Activated T-cell treated with anti-CD3 and anti-CD28 coated beads, Interleukin-2, amount 50 U/mL, for 1 hour (primary cell): ENCODE measurements at regions not wholly inside any gene's neighbourhood (a gene's known extent, or its start where the extent isn't known, plus 50 kb on each side); places are given as distances from the start of the nearest gene placed in this dataset.

ENCODE experiments used
- DNase-seq: peaks from one replicate; pipeline ENCODE4 v3.0.0-alpha.2; 2020

DNA sequence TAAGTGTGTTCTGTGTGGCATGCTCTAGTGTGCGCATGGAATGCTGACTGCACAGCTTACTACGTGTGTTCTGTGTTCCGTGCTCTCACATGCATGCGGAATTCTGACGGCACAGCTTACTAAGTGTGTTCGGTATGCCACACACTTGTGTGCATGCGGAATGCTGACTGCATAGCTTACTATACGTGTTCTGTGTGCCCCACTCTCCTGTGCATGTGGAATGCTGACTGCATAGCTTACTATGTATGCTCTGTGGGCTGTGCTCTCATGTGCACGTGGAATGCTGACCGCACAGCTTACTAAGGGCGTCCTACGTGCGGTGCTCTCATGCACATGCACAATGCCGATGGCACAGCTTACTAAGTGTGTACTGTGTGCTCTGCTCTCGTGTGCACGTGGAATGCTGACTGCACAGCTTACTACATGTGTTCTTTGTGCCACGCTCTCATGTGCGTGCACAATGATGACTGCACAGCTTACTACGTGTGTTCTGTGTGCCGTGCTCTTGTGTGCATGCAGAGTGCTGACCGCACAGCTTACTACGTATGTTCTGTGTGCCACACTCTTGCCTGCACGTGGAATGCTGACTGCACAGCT lies 548.9 kb downstream of the IRX1 start:
- no peak for DNase-seq

DNA sequence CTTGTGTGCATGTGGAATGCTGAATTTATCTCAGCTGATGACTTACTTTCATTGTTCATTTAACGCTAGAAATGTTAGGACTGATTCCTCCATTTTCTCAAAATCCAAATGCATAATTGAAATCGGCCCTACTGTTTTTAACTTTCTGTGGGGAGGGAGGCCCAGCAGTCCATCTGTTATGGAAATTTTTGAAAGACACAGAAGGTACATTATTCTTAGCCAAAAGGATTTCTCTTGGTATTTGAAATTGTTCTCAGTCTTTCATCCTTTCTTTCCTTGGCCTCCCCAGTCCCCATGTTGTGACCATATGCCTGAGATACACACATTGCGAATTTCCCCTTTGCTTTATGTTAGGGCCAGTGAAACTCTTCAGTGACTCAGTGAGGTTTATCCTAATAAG lies 549.9 kb downstream of the IRX1 start:
- no peak for DNase-seq

DNA sequence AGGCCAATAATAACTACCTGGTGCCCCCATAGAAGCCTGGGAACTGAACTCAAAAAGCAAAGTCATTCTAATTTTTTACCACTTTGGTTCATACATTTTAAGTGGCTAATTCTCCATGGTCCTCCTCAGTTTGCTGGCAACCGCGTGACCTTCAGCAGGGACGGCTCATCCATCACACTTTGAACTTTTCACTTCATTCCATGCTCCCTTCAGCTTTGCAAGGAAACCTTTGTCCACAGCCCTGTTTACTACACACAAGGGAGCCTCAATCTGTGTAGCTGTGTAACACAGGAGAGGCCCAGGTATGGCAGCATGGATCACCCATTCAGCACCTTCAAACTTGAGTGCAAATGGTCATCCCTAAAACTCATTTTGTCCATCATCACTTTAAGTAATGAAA lies 552.4 kb downstream of the IRX1 start:
- DNase-seq: no peak

DNA sequence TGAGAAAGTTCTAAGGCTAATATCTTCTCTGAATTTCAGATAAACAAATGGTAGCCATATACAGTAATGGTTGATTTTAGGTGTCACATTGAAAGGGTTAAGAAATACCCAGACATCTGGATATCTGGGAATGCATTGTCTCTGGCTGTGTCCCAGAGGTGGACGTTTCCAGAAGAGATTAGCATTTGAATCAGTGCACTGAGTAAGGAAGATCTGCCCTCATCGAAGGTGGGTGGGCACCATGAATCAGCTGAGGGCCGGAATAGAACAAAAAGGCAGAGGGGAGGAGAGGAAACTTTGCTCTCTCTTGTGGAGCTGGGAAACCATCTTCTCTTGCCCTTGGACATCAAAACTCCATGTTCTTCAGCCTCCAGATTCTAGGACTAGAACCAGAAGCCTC lies 554.4 kb downstream of the IRX1 start:
- no peak for DNase-seq

DNA sequence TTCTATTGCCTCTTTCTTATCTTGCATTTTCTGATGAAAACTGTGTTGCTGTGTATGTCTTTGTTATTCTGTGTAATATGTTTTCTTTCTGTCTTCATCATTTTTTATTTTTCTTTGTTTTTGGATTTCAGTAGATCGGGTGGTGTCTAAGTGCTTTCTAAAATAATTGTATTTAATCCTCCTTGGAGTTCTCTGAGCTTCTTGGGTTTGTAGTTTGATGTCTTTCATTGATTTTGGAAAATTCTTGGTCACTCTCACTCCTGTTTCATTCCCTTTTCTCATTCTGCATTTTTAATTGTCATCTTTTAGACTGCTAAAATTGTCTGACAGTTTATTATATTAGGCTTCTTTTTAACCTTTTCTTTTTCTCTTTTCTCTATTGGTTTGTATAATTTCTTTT lies 560.5 kb downstream of the IRX1 start:
- no peak for DNase-seq

DNA sequence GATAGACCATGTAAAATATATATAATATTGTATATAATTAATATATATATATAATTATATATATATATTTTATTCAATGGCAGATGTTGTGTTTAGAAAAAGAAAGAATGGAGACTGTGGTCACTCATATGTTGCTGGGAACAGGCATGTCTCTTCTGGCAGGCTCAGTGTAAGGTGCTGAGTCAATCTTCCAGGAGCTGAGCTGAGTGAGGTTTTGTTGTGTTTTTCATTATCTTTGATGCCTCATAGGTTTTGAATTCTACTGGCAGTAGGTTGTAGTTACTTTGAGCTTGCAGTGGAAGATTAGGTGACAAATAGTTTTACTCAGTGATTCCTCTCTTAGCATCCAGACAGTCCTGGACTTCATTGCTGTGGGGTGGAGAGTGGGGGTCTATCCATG lies 561.3 kb downstream of the IRX1 start:
- no peak for DNase-seq

DNA sequence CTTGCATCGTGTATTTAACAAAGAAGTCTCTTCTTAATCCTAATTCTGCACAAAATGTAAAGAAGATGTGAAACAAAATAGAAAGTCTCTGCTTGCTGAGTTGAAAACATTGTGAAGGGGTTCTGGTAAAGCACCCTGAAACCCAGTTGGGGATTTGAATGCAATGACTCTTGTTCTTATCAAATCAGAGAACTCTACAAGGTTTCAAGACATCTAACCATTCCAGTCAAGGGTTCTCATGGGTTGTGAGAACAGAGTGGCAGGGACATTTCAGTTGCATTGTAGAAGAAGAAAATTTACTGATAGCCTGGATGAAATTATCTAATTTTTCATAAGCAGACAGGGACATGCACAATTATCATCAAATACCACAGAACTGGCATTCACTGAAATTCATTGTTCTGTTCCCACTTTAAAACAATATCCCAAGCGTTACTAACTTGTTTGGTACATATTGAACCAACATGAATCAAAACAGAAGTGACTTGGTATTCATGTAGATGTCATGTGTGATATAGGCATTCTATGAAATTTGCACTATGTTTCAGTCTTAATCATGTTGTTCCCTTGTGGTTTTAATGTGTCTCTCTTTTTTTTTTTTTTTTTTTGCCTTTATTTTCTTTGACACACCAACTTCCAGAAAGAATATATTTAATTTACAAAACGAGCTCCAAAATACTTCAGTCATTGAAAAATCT lies 563.3 kb downstream of the IRX1 start:
- DNase-seq: no peak

DNA sequence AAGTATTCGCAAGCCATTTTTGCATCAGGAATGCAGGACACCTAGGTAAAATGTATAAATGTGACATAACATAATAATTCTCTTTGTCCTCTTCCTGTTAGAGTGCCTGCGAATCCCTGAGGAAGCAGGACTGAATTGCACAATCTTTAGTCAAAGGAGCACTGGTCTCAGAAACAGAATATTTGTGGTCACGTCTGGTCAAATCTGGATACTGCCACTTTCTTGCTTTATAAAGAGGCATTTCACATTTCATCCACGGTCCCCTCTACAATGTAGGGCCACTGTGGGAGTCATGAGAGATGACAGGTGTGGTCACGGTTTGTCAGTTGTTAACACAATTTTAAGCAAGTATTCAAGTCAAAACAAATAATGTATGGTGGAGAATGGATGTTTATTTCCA lies 564.0 kb downstream of the IRX1 start:
- no peak for DNase-seq

DNA sequence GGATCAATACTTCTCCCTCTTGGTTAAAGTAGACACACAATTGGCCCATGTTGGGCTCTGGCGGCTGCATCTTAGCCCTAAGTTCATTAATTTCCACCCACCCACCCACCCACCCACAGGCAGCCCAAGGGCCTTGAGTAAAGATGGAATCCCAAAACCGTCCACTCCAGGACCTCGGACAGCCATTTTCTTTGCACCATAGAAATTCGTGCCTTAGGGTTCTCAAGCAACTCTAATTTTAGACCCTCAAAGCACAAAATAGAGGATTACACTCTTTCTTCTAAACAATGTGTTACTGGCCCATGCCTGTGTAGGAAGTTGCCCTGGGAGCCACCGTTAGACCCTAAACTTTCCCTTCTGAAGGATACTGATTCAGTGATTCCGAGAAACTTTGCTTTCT lies 568.5 kb downstream of the IRX1 start:
- no peak for DNase-seq

DNA sequence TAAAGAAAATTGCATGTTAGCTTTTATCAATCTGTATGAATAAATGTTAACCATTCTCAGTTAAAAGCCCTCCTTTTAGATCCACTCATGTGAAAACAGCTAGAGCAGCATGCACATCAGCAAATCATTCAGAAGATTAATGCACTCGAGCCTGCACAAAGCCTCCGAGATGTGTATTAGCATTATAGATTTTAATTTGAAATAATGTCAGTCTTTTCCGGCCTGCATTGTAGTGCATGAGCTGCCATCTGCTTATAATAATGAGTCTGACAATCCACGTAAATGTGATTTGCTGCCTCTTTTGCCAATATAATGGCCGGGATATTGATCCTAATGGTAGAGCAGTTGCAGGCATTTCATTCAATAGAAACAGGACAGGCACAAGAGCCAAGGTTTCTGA lies 585.1 kb downstream of the IRX1 start:
- DNase-seq: no peak

DNA sequence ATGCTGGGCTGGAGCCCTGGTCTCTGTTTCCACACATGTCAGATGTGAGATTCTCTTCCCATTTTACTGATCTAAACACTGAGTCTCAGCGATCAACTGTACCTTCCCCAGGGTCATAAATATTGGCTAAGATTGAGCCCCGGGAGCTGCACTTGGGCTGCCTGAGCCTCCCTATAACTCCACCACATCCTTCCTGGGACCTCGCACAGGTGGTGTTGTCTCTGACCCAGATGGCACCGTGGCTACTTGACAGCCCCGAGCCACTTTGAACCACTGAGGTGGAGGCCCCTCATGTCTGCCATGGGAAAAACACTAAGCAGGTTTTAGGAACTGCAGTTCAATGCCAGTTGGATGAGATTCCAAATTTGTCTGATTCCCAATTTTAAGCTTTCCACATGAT lies 586.5 kb downstream of the IRX1 start:
- no peak for DNase-seq

DNA sequence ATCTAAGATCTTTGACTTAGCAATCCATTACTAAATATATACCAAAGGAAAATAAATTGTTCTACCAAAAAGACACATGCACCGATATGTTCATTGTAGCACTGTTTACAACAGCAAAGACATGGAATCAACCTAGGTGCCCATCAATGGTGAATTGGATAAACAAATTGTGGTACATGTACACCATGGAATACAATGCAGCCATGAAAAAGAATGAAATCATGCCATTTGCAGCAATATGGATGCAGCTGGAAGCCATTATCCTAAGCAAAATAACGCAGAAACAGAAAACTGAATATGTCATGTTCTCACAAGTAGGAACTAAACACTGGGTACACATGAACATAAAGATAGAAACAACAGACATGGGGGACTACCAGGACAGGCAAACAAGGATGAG lies 589.5 kb downstream of the IRX1 start:
- no peak for DNase-seq

DNA sequence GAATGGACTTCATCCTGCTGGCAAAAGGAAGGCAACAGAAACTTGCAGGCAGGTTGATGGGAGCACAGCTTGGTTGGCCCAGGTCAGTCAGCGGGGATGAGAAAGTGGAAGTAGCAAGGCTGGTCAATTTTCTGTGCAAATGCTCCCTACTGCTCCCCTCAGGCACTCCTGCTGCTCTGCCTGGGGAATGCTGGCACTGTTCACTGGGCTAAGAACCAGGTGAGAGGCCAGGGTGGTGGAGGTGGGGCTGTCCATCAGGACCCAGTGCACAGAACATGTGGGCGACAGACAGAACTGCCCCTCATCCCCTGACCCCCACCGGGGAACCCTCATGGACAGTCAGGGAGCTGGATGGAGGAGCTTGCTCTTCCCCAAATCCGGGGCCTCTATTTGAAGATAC lies 593.1 kb downstream of the IRX1 start:
- no peak for DNase-seq

DNA sequence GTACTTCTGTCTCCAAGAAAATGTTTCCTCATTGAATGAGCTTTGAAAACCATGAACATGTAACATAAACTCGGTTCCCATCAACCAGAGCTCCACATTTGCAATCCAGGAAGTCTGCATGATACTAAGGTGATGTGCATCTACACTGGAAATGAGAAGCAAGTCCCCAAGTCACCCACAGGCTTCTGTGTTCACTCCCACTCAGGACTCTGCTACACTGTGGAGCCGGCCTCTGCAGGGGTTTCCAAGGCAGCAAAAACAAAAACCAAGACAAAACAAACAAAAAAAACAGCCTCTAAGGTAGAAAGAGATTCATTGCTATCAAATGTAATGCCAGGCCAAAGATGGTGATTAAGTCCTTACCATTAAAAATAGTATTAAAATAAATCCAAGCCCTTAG lies 593.7 kb downstream of the IRX1 start:
- no peak for DNase-seq

DNA sequence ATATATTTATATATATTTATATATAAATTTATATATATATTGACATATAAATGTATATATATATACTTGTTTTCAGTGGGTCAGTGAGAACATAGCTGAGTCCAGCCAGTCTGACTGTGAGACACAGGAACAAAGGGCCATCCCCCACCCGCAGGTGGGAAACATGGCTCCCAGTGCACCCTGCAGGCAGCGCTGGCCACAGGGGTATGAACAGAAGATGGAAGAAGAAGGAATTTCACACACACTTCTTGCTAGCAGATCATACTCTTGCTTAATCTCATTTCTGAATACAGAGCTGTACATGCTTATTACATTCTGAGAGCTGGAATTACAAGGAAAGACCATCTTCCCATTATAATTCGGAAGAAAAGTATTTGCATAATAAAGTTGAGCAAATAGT lies 595.4 kb downstream of the IRX1 start:
- DNase-seq: no peak

DNA sequence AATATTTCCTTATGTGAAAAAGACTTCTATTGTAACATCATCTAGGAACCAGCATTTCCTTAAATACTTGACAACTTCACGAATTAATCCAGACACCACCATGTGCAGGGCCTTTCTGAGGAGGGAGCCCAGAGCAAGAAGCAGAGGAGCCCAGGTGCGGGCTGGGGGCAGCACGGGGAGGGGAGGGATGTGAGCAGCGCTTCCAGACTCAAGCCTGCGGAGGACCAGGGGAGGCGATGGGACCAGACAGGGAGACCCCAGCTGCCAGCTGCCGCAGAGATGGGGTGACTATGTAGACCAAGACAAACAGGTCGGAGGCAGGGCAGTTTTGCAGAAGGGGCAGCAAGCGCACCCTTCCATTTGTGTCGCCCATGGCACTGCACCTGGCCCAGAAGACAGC lies 596.1 kb downstream of the IRX1 start:
- no peak for DNase-seq

DNA sequence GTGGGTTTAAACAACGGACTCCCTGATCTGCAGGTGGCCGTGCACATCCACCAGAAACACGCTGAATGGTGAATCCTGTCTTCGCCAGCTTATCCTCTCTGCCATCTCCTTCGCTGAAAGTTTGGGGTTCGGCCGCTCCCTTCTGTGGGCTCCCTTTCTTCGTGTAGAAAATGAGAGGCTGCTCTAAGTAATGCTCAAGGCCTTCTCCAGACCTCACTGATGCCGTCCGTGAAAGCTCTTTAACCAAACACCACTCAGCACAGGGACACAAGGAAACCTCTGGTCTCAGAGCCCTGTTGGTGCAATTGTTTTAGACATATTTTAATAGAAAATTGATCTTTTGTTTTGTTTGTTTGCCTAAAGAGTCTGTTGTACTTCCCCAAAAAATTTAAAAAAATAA lies 596.5 kb downstream of the IRX1 start:
- no peak for DNase-seq

DNA sequence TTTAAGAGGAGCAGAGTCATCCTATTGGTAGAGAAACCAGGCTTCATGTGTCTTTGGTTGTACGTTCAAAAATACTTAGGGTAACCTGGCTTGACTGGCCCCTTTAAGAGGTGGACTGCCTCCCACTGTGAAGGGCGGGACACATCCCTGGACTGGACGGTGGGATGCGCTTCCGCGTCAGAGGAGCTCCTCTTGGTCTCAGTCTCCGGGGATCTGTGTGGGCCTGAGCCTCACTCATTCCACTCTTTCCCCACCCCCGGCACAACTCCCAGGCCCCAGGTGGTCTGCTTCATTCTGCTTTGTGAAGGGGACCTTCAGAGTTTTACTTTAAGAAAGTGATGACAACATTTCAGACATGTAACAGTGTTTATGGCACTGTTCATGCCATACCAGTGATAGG lies 601.1 kb downstream of the IRX1 start:
- no peak for DNase-seq

DNA sequence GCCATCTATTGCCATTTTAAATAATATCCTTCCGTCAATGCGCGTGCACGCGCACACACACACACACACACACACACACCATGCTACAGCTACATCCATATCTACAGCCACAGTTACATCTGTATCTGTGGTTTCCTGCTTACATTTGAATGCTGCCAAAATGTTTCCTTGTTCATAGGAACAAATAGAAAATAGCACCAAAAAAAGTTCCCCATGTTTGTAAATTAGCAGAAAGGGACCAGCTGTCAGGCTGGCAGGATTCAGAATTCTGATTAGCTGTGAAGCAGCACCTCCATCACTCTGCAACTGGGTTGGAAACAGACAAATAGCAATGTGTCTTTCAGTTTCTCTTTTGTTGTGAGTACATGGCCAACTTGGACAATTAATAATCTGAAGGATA lies 601.5 kb downstream of the IRX1 start:
- DNase-seq: no peak

DNA sequence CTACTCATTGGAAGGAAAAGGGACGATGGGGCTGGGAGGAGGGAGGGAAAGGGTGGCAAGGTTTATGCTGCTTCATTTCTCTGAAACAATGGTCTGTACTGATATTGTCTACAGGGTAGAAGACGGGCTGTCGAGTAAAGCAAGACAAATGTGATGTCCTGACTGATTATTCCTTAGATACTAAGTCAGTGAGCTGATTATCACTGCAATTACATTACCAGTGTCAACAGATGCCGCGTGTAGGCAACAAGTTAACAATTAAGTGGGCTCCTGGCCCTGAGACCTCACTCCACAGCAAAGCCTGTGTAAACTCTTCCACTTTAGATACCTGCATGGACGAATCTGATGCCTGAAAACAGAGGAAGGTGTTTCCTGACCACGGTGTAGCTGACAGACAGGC lies 602.8 kb downstream of the IRX1 start:
- no peak for DNase-seq

DNA sequence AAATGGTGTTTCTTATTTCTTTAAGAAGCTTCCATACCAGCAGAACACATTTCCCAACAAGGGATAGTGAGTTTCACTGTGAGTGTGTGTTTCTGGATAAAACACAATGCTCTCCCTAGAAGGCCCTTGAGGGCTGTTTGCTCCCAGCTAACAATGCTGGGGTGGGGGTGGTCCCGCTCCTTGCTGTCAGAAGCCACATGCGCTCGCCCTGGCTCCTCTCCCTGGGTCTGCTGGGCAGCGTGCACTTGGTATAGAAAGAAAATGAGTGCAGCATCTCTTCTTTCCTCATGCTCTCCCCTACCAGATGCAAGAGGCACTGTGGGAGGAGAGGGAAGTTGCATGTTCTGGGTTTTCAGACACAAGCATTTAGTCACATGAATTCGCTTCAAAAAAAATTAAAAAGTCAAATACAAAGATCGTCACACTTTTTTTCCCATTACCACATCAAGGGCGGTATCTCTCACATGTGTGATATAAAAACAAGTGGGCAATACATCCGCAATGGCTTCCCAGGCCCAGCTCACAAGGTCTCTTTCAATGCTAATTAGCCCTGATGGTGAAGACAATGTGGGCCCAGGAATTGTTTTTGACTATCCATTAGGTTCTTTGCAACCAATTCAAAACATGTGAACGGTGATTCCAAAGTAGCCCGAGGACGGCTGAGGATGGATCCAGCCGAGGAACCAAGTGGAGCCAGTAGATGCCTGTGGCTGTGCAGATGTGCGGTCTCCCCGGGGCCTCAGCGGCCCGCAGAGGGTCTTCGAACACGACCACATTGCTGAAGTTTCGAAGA lies 603.6 kb downstream of the IRX1 start:
- no peak for DNase-seq

DNA sequence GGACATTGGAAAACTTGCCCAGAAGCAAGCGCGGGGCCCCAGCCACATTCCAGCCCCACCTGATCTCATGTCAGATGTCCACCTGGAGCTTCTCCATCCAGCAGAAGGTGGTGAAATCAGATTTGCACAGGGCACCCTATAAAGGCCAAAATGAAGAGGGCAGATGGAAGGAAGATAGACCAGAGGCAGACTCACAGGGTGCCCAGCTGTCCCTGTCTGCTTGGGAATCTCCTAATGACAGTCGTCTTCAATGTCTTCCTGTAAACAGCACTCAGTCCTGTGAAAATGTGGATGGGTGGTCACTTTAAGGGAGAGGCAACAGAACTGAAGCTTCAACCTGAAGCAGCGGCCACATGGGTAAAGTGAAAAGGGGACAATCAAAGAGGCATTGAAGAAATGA lies 607.5 kb downstream of the IRX1 start:
- DNase-seq: no peak

DNA sequence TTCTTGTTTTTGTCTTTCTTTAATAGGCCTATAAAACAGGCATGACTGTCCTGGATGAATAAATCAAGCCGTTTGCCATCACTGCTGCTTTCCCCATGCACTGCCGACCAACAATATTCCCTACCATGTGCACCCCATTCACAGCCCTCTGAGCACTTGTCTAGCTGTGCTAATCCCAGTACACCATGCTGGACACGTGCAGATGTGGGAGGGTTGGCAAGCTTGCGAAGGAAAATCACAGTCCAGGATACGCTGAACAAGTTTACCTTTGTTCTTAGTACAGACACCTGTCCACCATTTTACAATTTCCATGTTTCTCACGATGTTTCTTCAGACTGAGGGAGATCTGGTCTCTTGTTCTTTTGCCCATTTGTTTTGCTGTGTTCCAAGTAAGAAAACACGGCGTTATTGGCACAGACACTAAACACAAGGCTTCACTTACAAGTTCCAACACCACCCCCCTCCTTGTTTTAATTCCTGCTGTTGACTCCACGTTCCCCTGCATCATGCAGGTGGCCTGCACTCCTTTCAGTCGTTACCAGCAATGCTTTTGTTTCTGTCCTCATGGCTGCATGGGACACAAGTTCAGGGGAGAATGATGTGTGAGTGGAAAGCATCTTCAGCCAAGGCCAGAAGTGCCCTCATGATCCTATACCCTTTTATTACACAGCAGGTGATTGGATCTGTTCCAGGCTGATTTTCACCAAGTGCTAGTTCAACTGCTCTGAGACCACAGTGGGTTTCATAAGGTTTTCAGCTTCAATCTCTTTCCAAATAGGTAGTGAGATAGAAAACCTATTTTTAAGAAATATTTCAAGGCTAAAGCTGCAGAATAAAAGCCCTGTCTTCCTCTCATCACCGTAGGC lies 608.9 kb downstream of the IRX1 start:
- DNase-seq: no peak

DNA sequence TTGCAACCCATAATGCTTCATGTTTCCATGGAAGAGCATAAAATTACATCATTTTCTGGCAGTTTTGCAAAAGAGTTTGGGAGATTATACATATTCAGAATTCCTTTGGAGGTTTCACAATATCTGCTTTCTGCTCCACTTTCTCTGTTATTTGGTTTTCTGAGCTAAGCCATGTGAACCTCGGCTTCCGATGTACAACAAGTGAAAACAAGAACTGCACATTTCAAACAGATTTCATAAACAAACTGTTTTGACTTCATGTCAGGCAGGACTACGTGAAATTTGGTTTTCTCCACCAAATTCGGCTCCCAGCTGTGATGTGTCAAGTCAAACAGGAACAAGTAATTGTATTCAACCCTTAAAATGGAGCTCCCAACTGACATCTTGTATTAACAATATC lies 609.8 kb downstream of the IRX1 start:
- DNase-seq: no peak
